GM12892 (cell line): ENCODE measurements at regions not wholly inside any gene's neighbourhood (a gene's known extent, or its start where the extent isn't known, plus 50 kb on each side); places are given as distances from the start of the nearest gene placed in this dataset.

Experiments
- DNase-seq: peaks from one replicate; pipeline ENCODE4 v3.0.0; 2011; ENCODE audit not compliant: insufficient read length
- FAIRE-seq: peaks from 2 replicates; lab custom pipeline; 2011; peaks lifted over from hg19 to GRCh38; lab: Jason Lieb, UNC
- POLR2A ChIP-seq: IDR thresholded peaks from 2 replicates; pipeline ENCODE4 v1.6.1; 2011; ENCODE audit warnings: low read depth, low read length, control low read depth
- POLR2AphosphoS5 ChIP-seq: IDR thresholded peaks from 2 replicates; pipeline ENCODE4 v1.6.1; 2011; ENCODE audit warnings: low read depth, low read length, control low read depth
- TAF1 ChIP-seq: IDR thresholded peaks from 2 replicates; pipeline ENCODE4 v1.6.1; 2011; ENCODE audit warnings: low read depth, mild to moderate bottlenecking, control low read depth, low read length, borderline replicate concordance

DNA sequence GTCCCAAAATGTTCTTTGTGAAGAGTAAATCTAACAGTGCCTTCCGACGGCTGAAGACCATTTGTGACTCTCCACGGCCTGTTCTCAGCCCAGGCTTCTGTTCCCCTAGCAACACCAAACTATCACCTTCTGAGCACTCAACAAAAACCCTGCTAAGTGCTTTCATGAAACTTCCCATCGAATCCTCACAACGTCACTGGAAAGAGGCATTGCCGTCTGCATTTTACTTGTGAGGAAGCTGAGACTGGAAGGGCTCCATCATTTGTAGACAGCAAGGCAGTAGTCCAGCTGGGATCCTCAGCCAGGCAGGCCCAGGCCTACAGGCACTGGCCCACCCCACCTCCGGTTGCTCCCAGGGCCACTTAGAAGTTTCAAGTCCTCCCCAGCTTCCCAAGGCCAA is 97.8 kb upstream of the POU3F3 start:
- FAIRE-seq (no peak), DNase-seq (no peak)
- TF ChIP-seq TAF1, result no peak
- TF ChIP-seq POLR2A, result no peak
- TF ChIP-seq POLR2AphosphoS5, result no peak

DNA sequence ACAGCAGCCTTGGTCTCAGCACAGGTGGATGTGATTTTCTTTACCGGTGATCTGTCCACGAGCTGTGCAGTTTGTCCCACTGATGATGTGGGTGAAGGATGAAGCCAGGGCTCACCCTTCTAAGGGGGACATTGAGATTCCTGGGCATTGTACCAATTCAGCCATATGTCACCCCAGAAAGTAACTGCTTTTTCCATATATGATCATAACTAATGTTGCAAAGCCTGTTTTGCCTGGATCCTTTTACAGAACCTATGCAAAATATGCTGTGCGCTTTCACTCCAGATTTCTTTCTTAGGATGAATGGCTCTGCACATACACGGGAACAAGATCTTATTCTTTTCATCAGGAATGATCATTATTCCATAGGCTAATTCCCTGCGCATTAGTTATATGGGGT is 96.9 kb upstream of the POU3F3 start:
- no peak for FAIRE-seq
- no peak for DNase-seq
- TF ChIP-seq TAF1 (no peak), POLR2AphosphoS5 (no peak)

DNA sequence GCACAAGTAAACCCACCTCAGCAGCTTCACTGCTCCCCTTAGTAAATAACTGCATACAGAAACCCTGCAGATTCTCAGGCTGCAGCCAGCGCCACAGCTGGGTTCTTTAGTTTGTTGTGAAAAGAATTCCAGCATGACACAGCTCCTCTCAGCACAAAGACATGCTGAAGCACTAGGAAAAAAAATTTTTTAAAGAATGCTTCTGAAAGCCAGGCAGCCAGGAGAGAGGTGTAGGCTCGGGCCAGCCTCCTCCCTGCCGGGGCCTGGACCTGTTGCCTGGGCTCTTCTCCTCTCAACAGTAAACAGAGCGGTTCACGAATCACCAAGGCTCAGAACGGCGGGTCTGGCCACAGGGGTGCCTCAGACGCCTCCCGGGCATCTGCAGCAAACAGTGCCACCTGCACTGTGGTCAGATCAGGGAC is 95.7 kb upstream of the POU3F3 start:
- FAIRE-seq (no peak), DNase-seq (no peak)
- TF ChIP-seq POLR2AphosphoS5, result no peak
- no peak for TF ChIP-seq POLR2A
- no peak for TF ChIP-seq TAF1

DNA sequence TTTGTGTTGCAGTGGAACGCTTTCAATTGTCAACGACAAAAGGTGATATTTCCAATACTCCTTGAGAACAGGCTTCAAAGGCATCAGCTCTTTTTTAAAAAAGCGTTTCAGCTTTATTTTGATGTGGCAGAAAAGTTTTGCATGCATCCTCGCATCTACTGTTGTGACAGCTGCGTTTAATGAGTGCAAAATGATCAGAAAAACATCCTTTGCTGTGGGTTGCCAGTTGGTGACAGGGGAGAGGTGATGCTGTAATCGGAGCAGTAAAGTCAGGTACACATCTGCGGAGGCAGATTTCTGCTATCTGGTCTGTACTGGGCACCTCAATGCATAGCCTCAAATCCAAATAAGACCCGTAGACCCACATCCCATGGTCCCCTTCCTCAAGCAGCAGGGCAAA is 91.9 kb upstream of the POU3F3 start:
- DNase-seq, result no peak
- TF ChIP-seq POLR2AphosphoS5 (no peak), TAF1 (no peak), POLR2A (no peak)
- no peak for FAIRE-seq

DNA sequence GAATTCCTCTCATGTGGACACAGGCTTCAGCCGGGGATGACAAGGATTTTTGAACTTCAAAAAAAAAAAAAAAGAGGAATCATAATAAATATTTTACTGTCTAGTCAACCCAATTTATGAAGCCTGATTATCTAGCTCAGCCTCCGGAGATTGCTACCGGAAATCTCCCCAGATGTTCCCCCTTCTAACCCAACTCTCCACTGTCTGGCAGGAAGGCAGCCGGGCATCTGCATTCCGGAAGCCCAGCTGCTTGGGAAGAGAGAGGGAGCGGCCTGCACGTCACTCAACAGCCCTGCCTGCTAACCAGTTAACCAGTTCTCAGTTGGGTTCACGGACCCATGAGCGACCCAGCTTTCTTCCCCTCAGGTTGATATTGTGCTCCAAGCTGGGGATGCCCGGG is 87.2 kb upstream of the POU3F3 start:
- TF ChIP-seq TAF1 (no peak), POLR2A (no peak), POLR2AphosphoS5 (no peak)
- DNase-seq, result no peak
- no peak for FAIRE-seq

DNA sequence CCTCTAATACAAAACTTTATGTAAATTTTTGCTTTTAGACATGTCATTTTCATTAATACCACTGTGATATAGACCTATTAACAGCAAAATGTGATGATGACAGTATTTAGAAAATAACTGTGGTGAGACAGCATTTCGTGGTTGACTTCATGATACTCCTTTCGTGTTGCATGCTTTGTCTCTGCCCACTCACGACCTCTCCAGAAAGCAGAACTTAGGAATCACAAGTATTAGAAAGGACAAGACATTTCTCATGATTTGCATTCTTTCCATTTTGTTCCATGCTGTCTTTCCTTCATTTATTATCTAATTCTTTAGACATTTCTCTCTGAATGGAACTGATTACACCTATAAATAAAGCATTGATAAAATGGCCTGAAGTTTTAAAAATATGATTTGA is 85.2 kb upstream of the POU3F3 start:
- TF ChIP-seq POLR2A (no peak), TAF1 (no peak), POLR2AphosphoS5 (no peak)
- no peak for FAIRE-seq
- no peak for DNase-seq

DNA sequence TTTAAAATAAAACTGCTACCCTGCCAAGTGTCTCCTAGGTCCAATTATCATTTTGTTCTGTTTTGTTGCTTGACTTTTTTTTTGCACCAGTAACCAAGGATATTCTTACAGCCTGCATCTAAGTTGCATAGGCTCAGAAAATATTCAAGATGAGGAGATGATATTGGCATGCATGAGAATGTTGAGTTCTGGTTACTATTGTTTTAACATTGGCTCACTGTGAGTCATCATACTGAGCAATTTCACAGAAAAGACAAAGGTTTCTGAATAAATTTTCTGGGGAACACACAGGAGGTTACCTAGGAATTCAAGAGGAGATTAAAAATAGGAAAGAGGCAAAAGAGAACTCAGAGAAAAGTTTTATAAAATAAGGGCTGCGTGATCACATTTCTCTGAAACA is 84.8 kb upstream of the POU3F3 start:
- TF ChIP-seq POLR2AphosphoS5 (no peak), POLR2A (no peak), TAF1 (no peak)
- FAIRE-seq, result no peak
- DNase-seq, result no peak

DNA sequence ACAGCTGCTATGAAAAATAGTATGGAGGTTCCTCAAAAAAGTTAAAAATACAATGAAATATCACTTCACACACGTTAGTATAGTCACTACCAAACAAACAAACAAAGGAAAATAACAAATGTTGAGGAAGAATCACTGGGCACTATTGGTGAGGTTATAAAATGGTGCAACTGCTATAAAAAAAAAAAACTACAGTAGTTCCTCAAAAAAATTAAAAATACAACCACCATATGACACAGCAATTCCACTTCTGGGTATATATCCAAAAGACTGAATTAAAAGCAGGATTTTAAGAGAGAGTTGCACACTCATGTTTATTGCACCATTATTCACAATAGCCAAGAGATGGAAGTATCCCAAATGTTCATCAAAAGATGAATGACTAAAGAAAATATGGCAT is 80.9 kb upstream of the POU3F3 start:
- DNase-seq (no peak), FAIRE-seq (no peak)
- TF ChIP-seq POLR2A (no peak), TAF1 (no peak), POLR2AphosphoS5 (no peak)

DNA sequence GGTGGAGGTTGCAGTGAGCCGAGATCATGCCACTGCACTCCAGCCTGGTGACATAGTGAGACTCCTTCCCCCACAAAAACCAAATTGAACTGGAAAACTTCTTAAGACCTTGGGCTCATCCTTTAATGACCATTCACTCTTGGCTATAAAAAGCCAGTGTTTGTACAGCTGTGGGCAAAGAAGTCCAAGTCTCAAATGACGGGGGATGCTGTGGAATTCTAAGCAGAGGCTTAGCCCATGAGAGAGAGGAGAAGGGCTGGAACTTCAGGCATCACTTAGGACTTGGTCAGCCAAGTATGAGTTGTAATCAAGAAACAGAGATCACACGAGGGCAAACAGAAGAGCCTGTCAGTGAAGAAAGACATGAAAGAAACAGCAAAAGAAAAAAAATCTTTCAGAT is 79.3 kb upstream of the POU3F3 start:
- FAIRE-seq (no peak), DNase-seq (no peak)
- no peak for TF ChIP-seq TAF1
- TF ChIP-seq POLR2A, result no peak
- TF ChIP-seq POLR2AphosphoS5, result no peak

DNA sequence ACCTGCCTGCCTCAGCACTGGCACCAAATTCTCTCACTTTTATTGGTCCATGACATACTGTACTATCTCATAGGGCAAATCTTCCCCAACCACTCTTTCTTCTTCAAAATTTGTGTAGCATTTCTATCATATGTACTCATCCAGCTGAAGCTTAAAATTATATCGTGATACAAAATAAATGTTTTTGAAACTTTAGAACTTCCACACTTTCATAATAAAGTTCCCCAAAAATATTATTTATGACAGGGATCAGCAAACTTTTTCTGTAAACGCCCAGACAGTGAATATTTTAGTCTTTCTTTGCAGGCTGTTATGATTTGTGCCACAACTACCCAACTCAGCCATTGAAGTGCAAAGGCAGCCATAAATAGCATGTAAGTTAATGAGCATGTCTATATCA is 76.2 kb upstream of the POU3F3 start:
- FAIRE-seq (no peak), DNase-seq (no peak)
- TF ChIP-seq TAF1 (no peak), POLR2AphosphoS5 (no peak), POLR2A (no peak)

DNA sequence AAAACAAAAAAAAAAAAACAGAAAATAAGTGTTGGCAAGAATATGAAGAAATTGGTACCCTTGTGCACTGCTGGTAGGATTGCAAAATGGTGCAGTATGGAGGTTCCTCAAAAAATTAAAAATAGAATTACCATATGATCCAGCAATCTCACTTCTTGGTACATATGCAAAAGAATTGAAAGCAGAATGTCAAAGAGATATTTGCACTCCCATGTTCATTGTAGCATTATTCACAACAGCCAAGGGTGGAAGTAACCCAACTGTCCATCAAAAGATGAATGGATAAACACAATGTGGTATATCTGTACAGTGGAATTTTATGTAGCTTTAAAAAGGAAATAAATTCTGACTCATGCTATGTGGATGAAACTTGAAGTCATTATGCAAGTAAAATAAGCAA is 72.8 kb upstream of the POU3F3 start:
- no peak for DNase-seq
- TF ChIP-seq POLR2A (no peak), TAF1 (no peak), POLR2AphosphoS5 (no peak)
- no peak for FAIRE-seq

DNA sequence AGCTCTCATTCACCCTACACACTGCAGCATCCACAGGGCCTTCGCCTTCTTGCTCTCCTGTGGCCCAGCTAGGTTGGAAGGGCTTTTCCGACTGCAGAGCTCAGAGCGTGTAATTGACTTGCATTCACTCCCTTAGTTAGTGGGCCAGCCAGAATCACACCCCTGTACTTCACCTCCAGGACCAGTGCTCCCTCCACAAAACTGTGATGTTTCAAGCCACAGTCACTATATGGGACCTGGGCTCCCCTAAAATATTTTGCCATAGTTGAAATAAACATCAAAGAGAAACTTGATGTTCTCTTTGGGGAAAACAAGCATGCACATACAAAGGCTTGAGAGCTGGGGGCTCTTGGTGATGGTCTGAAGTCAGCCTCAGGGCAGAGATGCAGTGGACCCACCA is 69.7 kb upstream of the POU3F3 start:
- no peak for DNase-seq
- TF ChIP-seq TAF1 (no peak), POLR2AphosphoS5 (no peak), POLR2A (no peak)
- FAIRE-seq, result no peak

DNA sequence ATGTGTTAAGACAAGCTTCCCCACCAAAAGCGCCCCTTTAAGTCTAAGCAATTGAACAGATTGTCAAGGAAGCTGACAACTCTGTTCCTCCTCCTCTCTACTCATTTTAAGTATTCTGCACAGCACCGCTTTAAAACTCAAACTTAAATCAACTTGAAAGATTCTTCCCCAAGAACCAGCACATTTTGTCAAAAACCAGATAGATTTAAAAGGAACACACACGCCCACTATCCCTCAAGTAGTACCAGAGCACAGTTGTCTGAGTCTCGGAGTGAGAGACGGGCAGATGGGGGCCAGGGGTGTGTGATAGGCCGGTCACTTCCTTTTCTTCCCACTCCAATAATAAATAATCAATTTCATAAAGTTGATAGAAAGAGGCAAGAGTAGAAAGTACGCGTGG is 67.7 kb upstream of the POU3F3 start:
- TF ChIP-seq POLR2AphosphoS5 (no peak), TAF1 (no peak), POLR2A (no peak)
- FAIRE-seq, result no peak
- no peak for DNase-seq
